ENCODE measurements at regions not wholly inside any gene's neighbourhood (a gene's known extent, or its start where the extent isn't known, plus 50 kb on each side); places are given as distances from the start of the nearest gene placed in this dataset.

DNA sequence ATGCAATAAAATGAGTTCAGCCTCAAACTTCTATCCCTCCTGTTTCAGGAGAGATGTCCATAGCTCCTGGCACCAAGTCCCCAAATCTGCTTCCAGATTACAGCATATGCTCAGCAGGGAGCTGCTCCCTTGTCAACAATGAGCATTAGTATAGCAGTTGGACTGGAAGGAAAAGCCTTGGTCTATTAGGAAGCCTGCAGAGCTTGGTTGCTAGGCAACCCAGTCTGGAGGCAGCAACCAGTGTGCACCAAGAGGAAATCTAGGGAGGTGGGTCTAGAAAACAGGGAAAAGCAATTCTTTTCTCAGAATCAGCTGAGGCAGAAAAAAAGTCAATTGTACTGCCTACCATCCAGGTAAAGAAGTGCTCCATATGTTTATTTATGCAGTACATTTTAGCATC, 229.5 kb upstream of the NMUR2 start:
- Mint-ChIP-seq H3K36me3 (ENCODE audit: insufficient read depth, unreplicated experiment) (no peaks in the 10 kb centered on the region), H3K9me3 (ENCODE audit: low read depth, unreplicated experiment) (peaks cover 2% of the 10 kb centered on the region), H3K27me3 (ENCODE audit: unreplicated experiment) (peaks cover 15% of the 10 kb centered on the region), H3K27ac (ENCODE audit: unreplicated experiment) (no peak overlapping the region), H3K4me3 (ENCODE audit: low read depth, unreplicated experiment) (no peak overlapping the region), H3K4me1 (ENCODE audit: low read depth, unreplicated experiment) (no peaks in the 10 kb centered on the region)
- CTCF ChIA-PET: no interaction called here
- TF ChIP-seq, protein P1, sequence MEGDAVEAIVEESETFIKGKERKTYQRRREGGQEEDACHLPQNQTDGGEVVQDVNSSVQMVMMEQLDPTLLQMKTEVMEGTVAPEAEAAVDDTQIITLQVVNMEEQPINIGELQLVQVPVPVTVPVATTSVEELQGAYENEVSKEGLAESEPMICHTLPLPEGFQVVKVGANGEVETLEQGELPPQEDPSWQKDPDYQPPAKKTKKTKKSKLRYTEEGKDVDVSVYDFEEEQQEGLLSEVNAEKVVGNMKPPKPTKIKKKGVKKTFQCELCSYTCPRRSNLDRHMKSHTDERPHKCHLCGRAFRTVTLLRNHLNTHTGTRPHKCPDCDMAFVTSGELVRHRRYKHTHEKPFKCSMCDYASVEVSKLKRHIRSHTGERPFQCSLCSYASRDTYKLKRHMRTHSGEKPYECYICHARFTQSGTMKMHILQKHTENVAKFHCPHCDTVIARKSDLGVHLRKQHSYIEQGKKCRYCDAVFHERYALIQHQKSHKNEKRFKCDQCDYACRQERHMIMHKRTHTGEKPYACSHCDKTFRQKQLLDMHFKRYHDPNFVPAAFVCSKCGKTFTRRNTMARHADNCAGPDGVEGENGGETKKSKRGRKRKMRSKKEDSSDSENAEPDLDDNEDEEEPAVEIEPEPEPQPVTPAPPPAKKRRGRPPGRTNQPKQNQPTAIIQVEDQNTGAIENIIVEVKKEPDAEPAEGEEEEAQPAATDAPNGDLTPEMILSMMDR (IDR thresholded peaks at IDR 0.05; ENCODE audit: unreplicated experiment): no peak
- no peak for DNase-seq
- BruUV-seq (replicated peaks): no TSS peak
- intact Hi-C loops (cut with micrococcal nuclease; ENCODE audit: unreplicated experiment): no loop called here

- peaks cover 2% of the 10 kb centered on the region for H3K9me3 Mint-ChIP-seq (ENCODE audit: low read depth, unreplicated experiment)
- no peaks in the 10 kb centered on the region for H3K4me1 Mint-ChIP-seq (ENCODE audit: low read depth, unreplicated experiment)
- no peaks in the 10 kb centered on the region for H3K36me3 Mint-ChIP-seq (ENCODE audit: insufficient read depth, unreplicated experiment)
- TF ChIP-seq, protein P1 (IDR thresholded peaks at IDR 0.05; ENCODE audit: unreplicated experiment): no peak
- no peak overlapping the region for H3K27ac Mint-ChIP-seq (ENCODE audit: unreplicated experiment)
- BruUV-seq (replicated peaks): no TSS peak
- no peak for DNase-seq
- peaks cover 15% of the 10 kb centered on the region for H3K27me3 Mint-ChIP-seq (ENCODE audit: unreplicated experiment)
- no peak overlapping the region for H3K4me3 Mint-ChIP-seq (ENCODE audit: low read depth, unreplicated experiment)
- CTCF ChIA-PET: no interaction called here
- intact Hi-C loops (cut with micrococcal nuclease; ENCODE audit: unreplicated experiment): no loop called here
Measured at GRCh38 chr5:152638996-152639552, 234.0 kb upstream of the NMUR2 start.

GRCh38 chr5:152641970-152642805, 237.1 kb upstream of the NMUR2 start:
- BruUV-seq (replicated peaks): no TSS peak
- CTCF ChIA-PET: no interaction called here
- intact Hi-C loops (cut with micrococcal nuclease; ENCODE audit: unreplicated experiment): no loop called here
- Mint-ChIP-seq H3K9me3 (ENCODE audit: low read depth, unreplicated experiment) (peaks cover 2% of the 10 kb centered on the region), H3K4me1 (ENCODE audit: low read depth, unreplicated experiment) (no peaks in the 10 kb centered on the region), H3K27ac (ENCODE audit: unreplicated experiment) (no peak overlapping the region), H3K27me3 (ENCODE audit: unreplicated experiment) (peaks cover 15% of the 10 kb centered on the region), H3K4me3 (ENCODE audit: low read depth, unreplicated experiment) (no peak overlapping the region), H3K36me3 (ENCODE audit: insufficient read depth, unreplicated experiment) (no peaks in the 10 kb centered on the region)
- no peak for DNase-seq
- TF ChIP-seq, protein P1 (IDR thresholded peaks at IDR 0.05; ENCODE audit: unreplicated experiment): no peak

- TF ChIP-seq, protein P1 (IDR thresholded peaks at IDR 0.05; ENCODE audit: unreplicated experiment): no peak
- Mint-ChIP-seq H3K36me3 (ENCODE audit: insufficient read depth, unreplicated experiment) (no peaks in the 10 kb centered on the region), H3K27ac (ENCODE audit: unreplicated experiment) (no peak overlapping the region), H3K4me1 (ENCODE audit: low read depth, unreplicated experiment) (no peaks in the 10 kb centered on the region), H3K9me3 (ENCODE audit: low read depth, unreplicated experiment) (peaks cover 3% of the 10 kb centered on the region), H3K4me3 (ENCODE audit: low read depth, unreplicated experiment) (no peak overlapping the region), H3K27me3 (ENCODE audit: unreplicated experiment) (peaks cover 17% of the 10 kb centered on the region)
- intact Hi-C loops (cut with micrococcal nuclease; ENCODE audit: unreplicated experiment): no loop called here
- CTCF ChIA-PET: no interaction called here
- no TSS peak for BruUV-seq (replicated peaks)
- no peak for DNase-seq
Measured at GRCh38 chr5:152642880-152643279, 237.8 kb upstream of the NMUR2 start.

Data from Calu3 (cell line).